ENCODE measurements at regions not wholly inside any gene's neighbourhood (a gene's known extent, or its start where the extent isn't known, plus 50 kb on each side); places are given as distances from the start of the nearest gene placed in this dataset.
"Not testable (repeated sequence)": the region's sequence is repeated elsewhere in the genome, so short reads cannot be mapped to it uniquely, and the experiment has no call there.

DNA sequence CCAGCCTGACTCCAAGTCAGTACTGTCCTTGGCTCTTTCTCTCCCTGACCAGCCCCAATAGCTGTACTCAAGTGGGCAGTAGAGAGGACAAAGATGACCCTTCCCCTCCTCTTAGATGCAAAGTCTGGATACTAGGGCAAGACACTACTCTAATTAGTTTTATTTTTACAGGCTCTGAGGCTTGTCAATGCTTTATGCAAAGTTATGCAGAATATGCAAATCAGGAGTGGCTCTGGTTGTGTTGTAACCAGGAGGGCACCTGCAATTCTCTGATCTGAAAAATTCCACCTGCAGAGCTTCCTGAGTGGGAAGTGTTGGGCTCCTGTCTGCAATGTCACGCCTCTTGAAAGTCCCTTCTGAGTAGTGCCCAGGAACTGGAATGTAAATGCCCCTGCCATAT is 201.5 kb downstream of the RGS3 start:
- no peak for DNase-seq

DNA sequence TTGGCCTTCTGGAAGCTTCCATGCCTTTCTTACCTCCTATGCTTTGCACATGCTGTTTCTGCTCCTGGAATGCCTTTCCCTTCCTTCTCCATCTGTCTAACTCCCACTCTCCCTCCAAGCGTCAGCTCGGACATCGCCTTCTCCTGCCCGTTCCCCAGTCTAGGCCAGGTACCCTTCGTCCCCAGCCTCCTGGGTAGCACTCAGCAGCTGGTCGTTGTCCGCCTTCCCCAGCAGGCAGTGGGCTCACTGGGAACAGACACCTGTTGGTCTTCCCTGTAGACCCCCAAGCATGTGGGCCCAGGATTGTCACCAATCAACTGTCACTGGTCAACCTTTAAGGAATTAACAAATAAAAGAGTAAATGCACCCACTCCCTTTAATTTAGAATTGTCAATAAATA is 202.2 kb downstream of the RGS3 start:
- no peak for DNase-seq

GRCh38 chr9:113668061-113668460 is 204.5 kb downstream of the RGS3 start:
- DNase-seq = no peak

GRCh38 chr9:113669522-113670115 is 206.1 kb downstream of the RGS3 start:
- no peak for DNase-seq

GRCh38 chr9:113673726-113674125 is 202.4 kb upstream of the ZNF618 start:
- DNase-seq = no peak

GRCh38 chr9:113674436-113674835 is 201.7 kb upstream of the ZNF618 start:
- no peak for DNase-seq

- no peak for DNase-seq
Observed at GRCh38 chr9:113675475-113675941, 200.6 kb upstream of the ZNF618 start.

GRCh38 chr9:113677057-113677456 is 199.1 kb upstream of the ZNF618 start:
- no peak for DNase-seq

DNA sequence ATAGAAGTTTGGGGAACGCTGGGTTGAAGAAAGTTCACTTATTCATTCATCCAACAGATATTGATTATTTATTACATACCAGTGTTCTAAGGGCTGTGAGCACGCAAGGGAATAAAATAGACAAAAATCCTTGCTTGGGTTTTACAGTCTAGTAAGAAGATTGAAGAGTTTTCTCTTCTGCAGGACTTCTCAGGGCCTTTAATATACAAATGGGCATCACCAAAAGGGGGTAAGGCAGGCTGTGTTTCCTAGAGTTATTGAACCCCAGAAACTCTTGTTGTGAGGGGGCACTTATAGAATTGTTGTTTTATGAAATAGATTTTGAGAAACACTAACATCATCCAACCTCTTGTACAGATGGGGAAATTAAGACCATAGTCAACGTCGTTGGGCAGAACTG is 198.5 kb upstream of the ZNF618 start:
- no peak for DNase-seq

GRCh38 chr9:113678119-113678858 is 197.8 kb upstream of the ZNF618 start:
- DNase-seq = no peak

GRCh38 chr9:113678859-113679256 is 197.3 kb upstream of the ZNF618 start:
- DNase-seq = no peak

DNA sequence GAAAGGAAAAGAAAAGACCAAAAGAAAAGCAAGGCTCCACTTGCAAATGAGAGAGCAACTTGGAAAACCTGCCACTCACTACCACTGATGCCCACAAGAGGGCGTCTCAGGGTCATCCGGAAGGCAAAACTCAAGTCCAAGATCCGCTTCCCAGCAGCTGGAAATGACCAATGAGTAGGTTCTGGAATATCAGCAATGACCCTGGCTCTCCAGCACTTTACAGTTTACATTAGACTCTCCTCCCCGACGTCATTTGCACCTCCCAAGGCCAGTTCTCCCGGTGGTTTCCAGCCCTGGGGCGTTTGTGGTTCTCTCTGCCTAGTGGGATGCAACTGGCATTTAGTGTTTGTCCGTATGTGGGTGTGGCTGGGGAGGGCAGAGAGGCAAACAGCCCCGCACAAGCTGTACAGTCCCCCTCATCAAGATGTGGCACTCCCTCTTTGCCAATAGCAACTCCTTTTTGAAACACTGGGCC is 193.8 kb upstream of the ZNF618 start:
- no peak for DNase-seq

GRCh38 chr9:113685636-113686035 is 190.5 kb upstream of the ZNF618 start:
- DNase-seq = not testable (repeated sequence)

- DNase-seq = no peak
Observed at GRCh38 chr9:113687107-113687679, 188.9 kb upstream of the ZNF618 start.

DNA sequence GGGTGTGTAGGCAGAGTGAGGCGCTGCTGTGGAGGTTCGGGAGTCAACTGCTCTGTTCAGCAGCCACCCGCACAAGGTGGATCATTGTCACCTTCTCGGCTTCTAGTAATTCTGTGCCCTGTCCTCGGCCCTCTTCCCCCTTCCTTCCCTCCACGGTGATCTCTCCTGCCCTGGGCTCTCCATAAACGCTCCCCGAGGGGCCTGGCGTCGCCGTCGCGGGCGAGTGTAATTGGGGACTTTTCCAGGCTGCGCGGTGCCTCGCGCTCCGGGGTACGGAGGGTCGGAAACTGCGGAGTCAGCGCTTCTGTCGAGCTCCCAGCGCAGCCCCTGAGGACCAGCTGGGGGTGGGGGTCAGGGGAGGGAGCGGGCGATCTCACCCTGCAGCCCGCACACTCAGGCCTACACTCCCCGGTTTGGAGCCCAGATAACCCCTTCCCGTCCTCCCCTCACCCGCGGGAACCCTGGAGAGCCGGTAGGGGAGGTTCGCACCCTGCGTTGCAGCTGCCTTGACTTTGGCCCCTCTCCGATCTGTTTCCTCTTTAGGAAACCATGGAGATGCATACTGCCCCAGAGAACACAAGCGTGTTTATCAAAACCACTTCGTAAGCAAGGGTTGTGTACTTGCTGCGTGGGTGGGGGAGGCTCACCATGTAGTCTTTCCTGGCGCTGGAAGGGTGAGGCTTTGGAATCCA is 188.3 kb upstream of the ZNF618 start:
- DNase-seq = no peak

DNA sequence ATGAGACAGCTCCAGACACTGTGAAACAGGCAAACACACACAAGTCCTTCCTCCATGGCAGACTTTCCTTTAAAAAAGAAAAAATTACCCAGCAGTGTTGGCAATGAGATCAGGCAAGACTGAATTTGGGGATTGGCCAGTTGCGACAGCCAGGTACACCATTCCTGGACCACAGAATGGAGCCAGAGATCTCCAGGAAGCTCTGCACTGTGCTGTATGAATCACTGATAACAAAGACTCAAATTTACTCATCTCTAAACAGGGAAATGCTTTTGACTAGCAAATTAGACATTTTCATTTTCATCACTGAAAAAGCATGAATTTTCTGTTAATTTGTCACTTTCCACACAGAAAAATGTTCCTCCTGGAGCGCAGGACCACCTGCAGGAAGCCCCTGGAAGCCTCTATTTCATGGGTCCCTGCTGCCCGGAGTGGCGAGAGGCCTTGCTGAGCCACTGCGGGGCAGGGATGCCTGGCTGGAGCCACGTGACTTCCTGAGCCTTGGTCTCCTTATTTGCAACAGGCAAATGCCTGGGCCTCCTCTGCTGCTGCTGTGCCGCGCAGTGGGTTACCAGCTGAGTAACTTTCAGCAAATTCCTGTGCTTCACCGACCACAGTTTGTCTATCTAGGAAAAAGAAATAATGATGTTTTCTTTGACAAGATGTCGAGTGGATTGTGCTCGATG is 185.9 kb upstream of the ZNF618 start:
- no peak for DNase-seq

GRCh38 chr9:113692256-113692655 is 183.9 kb upstream of the ZNF618 start:
- DNase-seq = no peak

GRCh38 chr9:113694912-113695311 is 181.2 kb upstream of the ZNF618 start:
- DNase-seq = no peak

DNA sequence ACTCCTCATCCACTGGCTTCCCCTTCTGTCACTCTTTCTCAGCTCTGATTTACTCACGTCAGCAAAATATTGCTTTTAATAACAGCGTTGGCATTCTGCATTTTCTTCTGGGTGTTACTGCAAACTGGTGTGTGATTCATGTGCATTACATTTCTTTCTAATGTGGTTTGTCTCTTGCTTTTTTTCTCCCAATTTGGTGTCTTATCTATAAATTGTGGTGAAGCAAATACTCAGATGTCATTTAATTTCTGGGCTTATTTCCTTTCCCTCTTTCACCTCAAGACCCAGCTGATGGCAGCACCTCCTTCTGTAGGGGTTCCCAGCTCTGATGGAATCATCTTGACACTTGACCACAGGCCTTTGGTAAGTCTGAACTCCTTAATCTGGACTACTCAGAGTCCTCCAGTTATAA is 180.7 kb upstream of the ZNF618 start:
- DNase-seq = no peak

DNA sequence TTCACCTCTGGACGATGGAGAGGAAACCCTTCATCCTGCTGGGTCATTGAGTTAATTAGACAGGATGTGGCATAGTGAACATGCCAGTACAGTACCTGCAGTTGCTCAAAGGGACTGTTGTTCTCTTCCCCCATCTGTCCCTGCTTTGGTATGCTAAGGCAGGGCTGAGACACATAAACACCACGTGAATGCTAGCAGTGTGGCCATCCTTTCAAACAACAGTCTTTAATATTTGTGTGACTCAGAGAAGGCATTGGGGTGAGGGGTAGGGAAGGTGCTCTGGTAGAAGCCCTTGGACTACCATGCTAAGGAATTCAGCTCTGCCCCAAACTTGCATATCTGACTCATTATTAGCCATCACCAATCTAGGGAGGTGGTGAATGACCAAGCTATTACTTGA is 180.2 kb upstream of the ZNF618 start:
- no peak for DNase-seq

DNA sequence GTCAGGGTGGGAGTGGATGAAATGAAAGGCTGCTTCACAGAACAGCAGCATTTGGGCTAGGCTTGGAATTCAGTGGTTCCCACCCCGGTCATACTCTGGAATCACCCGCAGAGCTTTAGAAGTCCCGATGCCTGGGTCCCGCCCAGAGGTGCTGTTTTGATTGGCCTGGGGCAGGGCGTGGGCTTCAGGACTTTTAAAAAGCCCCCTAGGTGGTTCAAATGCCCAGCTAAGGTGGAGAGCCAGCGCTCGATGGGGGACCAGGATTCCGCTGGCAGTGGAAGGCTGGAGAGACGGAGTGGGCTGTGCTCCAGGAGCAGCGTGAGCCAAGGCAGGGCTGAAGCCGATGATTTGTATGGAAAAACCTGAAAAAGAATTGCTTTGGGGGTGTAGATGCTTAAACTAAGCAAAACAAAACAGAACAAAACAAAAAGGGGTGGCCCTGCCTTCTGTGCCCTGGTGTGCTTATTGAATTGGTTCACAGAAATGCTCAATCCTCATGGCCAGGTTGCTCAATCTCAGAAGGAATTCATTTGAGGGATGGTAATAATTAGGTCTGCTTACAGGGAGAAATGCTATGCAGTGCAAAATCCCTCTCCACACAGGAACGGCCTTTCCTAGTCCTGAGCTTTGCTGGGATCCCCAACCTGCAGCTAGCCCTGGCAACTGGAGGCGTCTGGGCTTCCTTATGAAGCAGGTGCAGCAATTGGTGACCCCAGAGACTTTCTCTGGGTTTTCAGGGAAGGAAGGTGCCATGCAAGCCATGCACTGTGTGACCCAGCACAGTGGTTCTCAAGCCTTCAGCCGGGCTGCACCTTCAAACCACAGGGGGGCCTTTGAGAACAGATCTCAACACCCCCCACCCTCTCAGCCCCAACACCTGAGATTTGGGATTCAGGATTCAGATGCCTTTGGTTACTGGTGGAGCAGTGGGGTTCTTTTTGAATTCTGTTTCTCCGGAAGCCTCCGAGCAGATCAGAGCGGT is 174.0 kb upstream of the ZNF618 start:
- no peak for DNase-seq

All from NCI-H1436 treated with DMSO at 0.1 percent for 48 hours (cell line).